ENCODE measurements at regions not wholly inside any gene's neighbourhood (a gene's known extent, or its start where the extent isn't known, plus 50 kb on each side); places are given as distances from the start of the nearest gene placed in this dataset.

- in situ Hi-C loops (cut with MboI; ENCODE audit: low sequenced_read_pairs): no loop called here
Observed at GRCh38 chr6:140046016-140046632, 671.7 kb upstream of the CITED2 start.

- in situ Hi-C loops (cut with MboI; ENCODE audit: low sequenced_read_pairs): no loop called here
Observed at GRCh38 chr6:140045116-140045515, 670.7 kb upstream of the CITED2 start.

- in situ Hi-C loops (cut with MboI; ENCODE audit: low sequenced_read_pairs): no loop called here
Observed at GRCh38 chr6:140044626-140045025, 670.2 kb upstream of the CITED2 start.

GRCh38 chr6:140043762-140044378, 669.4 kb upstream of the CITED2 start:
- in situ Hi-C loops (cut with MboI; ENCODE audit: low sequenced_read_pairs): no loop called here

- in situ Hi-C loops (cut with MboI; ENCODE audit: low sequenced_read_pairs): no loop called here
Observed at GRCh38 chr6:140043357-140043756, 668.9 kb upstream of the CITED2 start.

- in situ Hi-C loops (cut with MboI; ENCODE audit: low sequenced_read_pairs): no loop called here
Observed at GRCh38 chr6:140041571-140042332, 667.3 kb upstream of the CITED2 start.

- in situ Hi-C loops (cut with MboI; ENCODE audit: low sequenced_read_pairs): no loop called here
Observed at GRCh38 chr6:140041056-140041455, 666.6 kb upstream of the CITED2 start.

GRCh38 chr6:140040396-140040795, 665.9 kb upstream of the CITED2 start:
- in situ Hi-C loops (cut with MboI; ENCODE audit: low sequenced_read_pairs): no loop called here

- in situ Hi-C loops (cut with MboI; ENCODE audit: low sequenced_read_pairs): no loop called here
Observed at GRCh38 chr6:140039364-140039763, 664.9 kb upstream of the CITED2 start.

- in situ Hi-C loops (cut with MboI; ENCODE audit: low sequenced_read_pairs): no loop called here
Observed at GRCh38 chr6:140036196-140036595, 661.7 kb upstream of the CITED2 start.

GRCh38 chr6:140032189-140032588, 657.7 kb upstream of the CITED2 start:
- in situ Hi-C loops (cut with MboI; ENCODE audit: low sequenced_read_pairs): no loop called here

GRCh38 chr6:140029551-140029950, 655.1 kb upstream of the CITED2 start:
- in situ Hi-C loops (cut with MboI; ENCODE audit: low sequenced_read_pairs): no loop called here

GRCh38 chr6:140027219-140027618, 652.8 kb upstream of the CITED2 start:
- in situ Hi-C loops (cut with MboI; ENCODE audit: low sequenced_read_pairs): no loop called here

- in situ Hi-C loops (cut with MboI; ENCODE audit: low sequenced_read_pairs): no loop called here
Observed at GRCh38 chr6:140026546-140026945, 652.1 kb upstream of the CITED2 start.

- in situ Hi-C loops (cut with MboI; ENCODE audit: low sequenced_read_pairs): no loop called here
Observed at GRCh38 chr6:140025171-140025570, 650.7 kb upstream of the CITED2 start.

- in situ Hi-C loops (cut with MboI; ENCODE audit: low sequenced_read_pairs): no loop called here
Observed at GRCh38 chr6:140020207-140020791, 645.9 kb upstream of the CITED2 start.

GRCh38 chr6:140018588-140018987, 644.1 kb upstream of the CITED2 start:
- in situ Hi-C loops (cut with MboI; ENCODE audit: low sequenced_read_pairs): no loop called here

- in situ Hi-C loops (cut with MboI; ENCODE audit: low sequenced_read_pairs): no loop called here
Observed at GRCh38 chr6:140017470-140017869, 643.0 kb upstream of the CITED2 start.

- in situ Hi-C loops (cut with MboI; ENCODE audit: low sequenced_read_pairs): no loop called here
Observed at GRCh38 chr6:140012150-140012549, 637.7 kb upstream of the CITED2 start.

- in situ Hi-C loops (cut with MboI; ENCODE audit: low sequenced_read_pairs): no loop called here
Observed at GRCh38 chr6:140011537-140011936, 637.1 kb upstream of the CITED2 start.

- in situ Hi-C loops (cut with MboI; ENCODE audit: low sequenced_read_pairs): no loop called here
Observed at GRCh38 chr6:140009286-140009685, 634.8 kb upstream of the CITED2 start.

GRCh38 chr6:140007525-140007924, 633.1 kb upstream of the CITED2 start:
- in situ Hi-C loops (cut with MboI; ENCODE audit: low sequenced_read_pairs): no loop called here

All from HL-60/S4 treated with retinoic acid at 250 ng/mL for 4 days and 3 days (cell line).